Activated naive CD8-positive, alpha-beta T cell treated with anti-CD3 and anti-CD28 coated beads, Interleukin-2, amount 50 U/mL, for 16 hours (primary cell): ENCODE measurements at regions not wholly inside any gene's neighbourhood (a gene's known extent, or its start where the extent isn't known, plus 50 kb on each side); places are given as distances from the start of the nearest gene placed in this dataset.

ENCODE experiments used
- DNase-seq: peaks from one replicate; pipeline ENCODE4 v3.0.0-alpha.2; 2020; ENCODE audit warnings: low read depth, low spot score

DNA sequence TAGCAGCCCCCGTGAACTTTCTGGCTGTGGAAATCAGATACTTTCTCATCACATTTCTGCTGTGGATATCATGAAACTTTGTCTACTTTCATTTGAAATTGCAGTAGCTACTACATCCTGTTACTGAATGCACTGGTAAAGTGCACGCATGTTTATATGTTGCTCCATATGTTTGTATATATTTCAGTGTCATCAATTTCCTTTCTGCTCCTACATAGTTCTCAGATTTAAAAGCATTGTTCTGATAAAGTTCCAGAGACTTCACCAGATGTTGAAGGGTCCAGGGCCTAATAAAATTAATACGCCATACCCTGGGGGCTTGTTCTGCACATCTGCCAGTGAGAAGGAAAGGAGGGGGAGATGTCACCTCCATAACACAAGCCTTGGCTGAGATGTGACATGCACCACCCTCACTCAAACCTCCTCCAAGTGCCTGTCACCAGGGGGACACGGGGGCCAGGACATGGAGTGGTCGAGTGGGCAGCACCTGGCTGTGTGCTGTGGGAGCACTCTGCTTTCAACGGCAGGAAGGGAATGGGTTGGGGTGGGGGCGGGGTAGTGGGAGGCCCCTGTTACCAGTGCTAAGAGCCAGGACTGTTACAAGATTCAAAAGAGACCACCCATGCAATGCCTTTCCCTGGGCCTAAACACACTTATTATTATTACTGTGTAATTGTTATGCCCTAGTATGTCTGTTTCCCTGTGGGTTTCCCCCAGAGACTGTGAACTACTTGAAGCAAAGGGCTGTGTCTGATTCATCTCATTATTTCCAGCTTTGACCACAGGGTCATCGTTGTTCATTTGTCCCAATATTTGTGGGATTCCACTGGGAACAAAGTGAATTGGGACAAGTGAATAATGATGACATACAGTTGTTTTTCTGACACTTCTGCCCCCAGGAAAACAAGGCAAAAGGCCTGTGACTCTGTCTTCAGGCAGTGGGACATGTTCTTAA is 193.4 kb downstream of the FOXL1 start:
- no peak for DNase-seq

DNA sequence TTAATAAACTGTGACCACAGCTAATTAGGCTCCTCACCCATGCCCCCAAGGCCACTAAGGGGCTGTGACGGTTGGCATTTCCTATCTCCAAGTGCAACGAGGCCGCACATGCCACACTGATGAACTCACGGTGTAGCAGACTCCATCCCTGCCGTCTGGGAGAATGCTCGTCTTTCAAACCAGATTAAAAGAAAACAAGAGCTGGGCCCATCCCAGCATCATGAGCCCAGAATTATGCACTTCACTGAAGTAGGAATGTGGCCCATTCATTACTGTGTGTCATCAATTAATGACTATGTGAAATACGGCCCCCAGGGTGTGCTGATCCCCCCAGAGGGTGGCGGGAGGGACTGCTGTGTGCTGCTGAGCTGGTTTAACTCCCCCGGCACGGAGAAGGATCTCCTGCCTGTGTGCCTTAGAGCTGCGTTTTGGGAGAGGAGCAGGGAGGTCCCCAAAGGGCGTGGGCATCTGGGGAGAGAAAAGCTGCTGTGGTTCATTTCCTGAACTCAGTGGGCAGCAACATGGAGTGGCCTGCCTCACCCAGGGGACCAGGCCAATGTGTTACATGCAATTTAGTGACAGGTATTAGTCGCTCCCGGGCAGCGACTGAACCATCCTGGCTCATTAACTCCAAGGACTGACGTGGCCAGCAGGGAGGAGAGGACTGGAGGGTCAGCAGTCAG is 194.5 kb downstream of the FOXL1 start:
- DNase-seq, result no peak

DNA sequence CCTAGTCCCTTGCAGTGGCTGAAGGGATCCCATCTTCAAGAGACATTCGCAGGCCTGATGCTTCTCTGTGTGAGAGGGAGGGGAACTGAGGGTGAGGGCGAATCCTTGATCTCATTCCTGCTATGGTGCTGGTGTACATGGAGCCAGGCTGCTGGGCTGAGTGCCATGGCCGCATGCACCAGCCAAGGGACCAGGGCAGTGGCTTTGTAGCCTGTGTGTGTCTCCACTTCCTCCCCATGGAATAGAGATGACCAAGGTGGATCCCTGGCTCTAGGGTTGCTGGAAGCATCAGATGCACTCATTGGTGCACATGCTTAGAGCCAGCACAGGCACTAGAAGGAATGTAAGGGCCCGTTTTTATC is 195.0 kb downstream of the FOXL1 start:
- no peak for DNase-seq

DNA sequence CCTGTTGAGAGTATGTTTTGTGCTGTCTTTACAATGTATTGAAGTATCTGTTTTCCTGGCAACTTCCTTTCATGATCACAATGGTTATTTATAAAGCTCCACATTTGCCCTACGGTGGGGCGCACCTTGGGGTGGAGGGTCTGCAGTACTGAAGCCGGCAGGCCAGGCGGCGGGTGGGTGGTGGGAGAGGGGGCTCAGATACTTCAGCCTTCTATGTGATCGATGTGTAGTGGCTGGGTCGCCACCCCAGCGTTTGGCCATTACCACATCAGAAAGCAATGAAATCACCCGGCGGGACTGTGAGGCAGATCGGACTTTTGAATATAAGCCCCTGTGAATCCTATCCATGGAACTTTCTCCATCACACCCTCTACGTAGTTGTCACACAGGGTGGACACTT is 196.6 kb downstream of the FOXL1 start:
- DNase-seq, result no peak

DNA sequence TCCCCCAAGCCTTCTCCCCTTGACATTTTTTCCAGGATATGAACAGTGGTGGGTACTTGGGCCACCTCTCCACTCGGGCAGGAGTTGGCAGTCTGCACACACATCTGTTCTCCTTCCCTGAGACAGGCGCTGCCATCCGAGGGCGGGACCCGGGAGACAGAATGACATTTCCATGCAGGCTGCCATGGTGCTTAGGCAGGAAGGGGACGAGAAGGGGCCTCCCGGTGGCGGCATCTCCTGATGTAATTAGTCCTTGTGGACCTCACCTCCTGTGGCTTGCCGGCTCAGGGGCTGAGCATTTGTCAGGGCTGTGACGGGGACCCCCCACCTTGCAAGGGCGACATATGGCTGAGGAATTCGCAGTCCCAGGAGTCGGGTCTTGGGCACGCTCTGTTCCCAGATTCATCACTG is 197.2 kb downstream of the FOXL1 start:
- no peak for DNase-seq

DNA sequence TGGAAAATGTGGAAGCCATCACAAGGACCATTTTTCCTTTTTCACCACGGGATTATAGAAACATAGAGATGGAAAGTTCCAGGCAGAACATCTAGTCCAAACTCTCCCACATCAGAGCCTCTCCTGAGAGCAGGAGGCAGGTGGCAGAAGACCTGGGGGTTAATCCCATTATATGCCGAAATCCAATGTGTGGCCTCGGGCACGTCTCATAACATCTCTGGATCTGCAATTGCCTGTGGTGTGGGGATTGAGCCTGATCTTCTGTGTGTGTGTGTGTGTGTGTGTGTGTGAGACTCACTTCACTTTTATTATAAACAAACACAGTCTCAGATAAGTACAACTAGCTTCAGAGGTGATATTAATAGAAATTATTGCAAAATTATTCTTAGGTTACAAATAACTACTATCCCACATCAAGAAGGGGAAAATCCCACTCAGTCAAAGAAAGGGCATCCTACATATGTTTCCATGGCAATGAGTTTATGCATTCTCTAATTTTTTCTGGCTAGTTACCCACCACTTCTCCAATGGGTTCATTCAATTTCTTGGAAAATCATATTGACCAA is 199.1 kb downstream of the FOXL1 start:
- no peak for DNase-seq

DNA sequence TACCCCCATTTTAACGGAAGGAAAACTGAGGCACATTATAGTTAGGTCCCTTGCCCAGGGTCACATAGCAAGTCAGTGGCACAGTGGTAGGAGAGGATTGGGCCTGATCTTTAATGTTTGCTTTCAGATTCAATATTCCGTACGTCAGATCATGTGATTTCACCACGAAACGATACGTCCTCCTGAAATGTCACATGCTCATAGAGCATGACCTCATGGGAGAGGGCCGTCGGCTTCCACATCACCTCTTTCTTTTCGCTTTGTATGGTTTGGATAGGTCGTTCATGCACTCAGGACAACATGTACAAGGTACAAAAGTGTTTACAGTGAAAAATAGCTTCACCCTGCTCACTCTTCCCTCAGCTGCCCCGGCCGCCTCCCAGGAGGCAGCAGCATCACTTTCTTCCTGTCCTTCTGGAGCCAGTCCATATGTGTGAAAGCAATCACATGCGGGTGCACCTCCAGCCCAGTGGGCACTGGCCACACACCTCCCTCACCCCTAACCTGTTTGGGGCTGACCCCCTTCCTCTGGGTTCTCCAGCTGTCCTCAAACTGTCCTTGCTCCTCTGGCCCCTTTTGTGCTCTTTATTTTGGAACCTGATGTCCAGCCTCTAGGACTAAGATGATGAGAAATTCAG is 199.9 kb downstream of the FOXL1 start:
- DNase-seq, result no peak

DNA sequence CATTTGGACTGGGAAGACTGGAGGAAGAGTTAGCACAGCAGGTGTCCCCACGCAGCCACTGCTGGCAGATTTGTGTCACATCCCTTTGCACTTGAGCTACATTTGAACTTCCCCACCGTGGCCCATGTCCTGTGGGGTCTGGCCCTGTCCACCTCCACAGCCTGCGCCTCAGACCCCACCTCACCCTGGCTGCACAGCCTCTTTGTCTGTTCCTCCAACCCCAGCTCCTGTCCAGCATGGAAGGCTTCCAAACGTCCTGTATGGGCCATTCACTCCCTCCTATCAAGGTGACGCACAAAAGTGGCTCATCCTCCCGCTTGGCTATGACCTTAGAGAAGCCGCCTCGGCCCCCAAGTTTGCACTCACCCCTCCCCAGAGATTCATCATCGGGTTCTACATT is 200.6 kb downstream of the FOXL1 start:
- DNase-seq, result no peak

DNA sequence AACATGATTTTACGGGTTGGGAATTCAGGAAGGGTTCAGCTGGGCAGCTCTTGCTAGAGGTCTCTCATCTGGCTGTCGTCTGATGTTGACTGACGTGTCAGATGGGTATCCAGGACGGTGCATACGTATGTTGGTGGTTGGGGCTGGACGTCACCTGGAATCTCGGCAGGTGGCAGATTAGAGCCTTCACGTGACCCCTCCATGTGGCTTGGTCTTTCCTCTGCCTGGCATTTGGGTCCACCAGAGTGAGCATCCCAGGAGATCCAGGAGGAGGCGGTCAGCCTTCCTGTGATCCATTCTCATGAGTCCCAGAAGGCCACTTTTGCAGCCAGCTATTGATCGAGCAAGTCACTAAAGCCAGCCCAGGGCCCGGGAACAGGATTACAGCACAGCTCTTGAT is 202.7 kb downstream of the FOXL1 start:
- DNase-seq, result no peak

DNA sequence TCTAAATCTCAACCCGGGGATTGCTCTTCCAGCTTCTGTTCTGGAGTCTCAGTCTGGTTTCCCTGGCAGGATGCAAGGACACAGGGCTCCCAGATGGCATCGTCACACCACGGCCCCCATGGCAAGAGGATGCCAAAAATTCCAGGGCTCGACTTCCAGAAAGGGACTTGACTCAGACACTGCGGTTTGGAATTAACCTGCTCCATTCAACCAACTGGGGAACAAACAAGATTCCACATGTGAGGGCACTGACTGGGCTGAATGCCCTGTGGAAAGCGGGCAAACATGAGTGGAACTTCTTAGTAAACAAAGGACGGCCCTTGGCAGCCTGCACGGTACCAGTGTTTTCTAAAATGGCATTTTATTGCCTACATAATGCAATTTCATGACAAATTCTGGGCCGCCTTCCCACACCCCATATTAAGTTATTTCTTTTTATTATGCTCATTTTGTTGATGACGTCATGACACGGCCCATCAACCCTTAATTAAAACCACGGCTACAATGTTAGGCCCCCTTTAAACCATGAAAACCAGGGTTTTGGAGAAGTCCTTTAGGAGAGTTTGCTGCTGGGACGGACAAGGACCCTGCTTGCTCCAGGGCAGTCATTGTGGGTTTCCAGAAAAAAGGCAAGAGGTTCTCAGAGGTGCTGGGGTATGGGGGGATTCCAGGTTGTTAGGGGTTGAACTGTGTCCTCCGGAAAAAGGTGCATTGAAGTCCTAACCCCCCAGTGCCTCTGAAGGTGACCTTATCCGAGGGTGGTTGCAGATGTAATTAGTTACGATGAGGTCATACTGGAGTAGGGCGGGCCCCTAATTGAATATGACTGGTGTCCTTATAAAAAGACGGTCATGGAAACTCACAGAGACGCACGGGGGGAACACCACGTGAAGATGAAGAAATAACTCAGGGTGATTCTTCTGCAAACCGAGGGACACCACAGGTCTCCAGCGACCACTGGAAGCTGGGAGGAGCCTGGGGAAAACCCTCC is 205.6 kb downstream of the FOXL1 start:
- DNase-seq, result no peak

DNA sequence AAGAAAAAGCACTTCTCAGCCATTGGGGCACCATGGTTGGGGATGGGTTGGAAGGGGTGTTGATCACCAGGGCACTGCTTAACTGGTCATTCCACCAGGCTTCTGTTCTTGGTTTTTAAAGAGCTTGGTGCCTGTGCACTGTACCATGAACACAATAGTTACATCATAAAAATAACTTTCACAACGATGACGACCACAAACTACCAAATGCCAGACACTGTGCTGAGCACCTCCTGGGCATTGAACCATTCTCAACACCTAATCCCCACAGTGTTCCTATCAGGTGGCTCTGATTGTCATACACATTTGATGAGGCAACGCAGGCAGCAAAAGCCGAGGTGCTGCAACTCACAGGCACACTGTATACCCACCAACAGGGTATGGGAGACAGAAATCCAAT is 208.0 kb downstream of the FOXL1 start:
- no peak for DNase-seq

DNA sequence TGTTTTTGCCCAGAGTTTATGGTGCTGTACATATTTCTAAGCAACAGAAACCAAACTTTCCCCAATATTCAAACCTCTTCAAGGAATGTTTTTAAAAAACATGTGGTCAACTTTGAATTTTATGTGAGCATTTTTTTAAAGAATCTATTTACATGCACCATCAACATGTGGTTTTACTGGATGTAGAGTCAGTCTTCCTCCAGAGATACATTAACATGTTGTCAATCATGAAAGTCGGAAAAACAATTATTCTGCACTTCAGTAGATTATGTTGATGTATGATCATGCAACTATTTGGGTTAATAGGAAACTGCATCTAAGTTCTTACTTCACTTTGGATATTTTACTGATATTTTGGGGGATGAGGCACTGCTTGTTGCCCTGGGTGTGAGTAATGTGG is 208.6 kb downstream of the FOXL1 start:
- DNase-seq, result no peak

DNA sequence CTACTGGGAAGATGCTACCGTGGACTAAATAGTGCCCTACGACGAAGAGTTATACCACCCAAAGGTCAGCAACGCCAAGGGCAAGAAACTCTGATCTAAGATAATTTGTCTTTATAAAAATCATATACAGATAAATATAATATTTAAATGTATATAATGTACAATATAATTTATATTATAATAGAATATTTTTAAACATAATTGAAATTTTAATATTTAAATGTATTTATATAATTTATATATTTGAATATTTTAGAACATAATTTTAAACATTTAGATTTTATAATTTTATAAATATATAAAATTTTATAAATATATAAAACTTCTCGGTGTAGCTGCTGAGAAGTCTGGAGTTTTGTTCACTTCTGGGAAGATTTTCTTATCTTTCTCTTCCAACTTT is 209.2 kb downstream of the FOXL1 start:
- DNase-seq, result no peak

DNA sequence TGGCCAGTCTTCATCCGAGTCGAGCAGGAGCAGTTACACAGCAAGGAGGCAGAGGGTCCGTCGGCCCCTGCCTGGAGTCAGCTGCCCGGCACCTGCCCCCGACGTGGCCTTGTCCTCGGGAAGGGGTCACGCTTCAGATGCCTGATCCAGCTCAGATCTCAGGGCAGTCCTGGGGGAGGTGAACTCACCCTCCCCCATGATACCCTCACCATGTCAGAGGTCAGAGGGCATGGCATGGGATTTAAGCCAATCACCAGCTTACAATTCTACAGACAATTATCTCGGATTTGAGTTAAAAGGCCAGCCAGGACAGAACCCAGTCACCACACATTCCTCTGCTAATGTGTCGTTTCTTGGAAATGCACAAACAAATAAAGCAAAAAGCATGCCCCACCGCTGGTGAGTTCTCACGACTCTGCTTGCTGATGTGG is 211.3 kb downstream of the FOXL1 start:
- no peak for DNase-seq

DNA sequence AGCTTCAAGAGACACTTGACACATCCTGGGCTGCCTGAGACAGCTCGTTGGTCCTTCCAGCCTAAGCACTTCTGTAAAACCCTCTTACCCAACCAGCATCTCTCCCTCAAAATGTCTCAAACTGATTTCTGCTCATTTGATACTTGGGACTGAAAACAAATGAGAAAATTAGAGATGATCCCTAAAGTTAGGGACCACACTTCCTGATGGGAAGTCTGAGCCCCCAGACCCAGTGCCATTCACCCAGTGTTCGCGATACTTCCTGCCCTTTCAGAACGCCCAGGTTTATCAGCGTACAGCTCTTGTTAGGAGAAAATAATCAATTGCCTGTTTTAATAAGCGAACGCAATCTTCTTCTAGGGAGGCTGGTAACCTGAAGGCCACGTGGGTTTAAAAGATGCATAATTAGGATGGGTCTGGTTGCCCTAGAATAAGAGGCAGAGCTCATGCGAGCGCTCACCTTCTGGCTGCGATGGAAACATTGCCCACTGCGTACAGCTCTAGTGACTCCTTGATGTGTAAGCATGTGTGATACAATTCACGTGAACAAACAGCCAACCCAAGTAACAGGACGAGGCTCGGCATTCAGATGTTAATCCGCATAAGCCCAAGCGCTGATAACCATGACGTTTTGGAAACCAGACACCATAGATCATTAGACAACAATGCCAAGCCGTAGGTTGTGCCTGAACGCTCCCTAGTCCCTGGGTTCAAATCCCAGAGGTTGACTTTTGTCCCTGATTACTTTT is 213.1 kb downstream of the FOXL1 start:
- no peak for DNase-seq

DNA sequence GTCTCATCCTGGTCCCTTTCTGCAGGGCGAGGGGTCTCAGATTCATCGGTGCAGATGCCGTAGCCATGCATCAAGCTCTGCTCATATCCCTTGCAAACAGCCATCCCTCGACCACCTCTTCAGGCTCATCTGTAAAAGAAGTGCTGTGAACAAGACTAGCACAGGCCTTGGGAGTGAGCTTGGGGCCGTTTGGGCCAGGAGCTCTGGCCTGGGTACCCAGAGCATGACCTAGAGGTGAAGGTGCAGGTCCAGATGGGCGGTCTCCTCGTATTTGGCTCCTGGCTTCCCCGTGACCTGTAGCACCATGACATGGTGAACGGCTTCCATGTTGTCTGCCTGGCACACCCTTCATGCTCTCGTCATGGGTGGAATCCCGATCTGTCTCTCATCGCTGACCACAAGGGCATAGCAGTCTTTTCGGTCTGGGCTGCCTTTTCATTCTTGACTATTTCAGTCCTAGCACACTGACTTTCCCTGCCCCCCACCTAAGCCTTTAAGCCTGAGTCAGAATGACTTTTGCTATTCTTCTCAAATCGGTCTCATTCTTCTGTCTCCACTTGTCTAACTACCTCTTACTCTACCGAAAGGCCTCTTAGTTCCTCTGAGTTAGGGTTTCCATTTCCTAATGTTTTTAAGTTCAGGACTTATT is 216.0 kb downstream of the FOXL1 start:
- no peak for DNase-seq

DNA sequence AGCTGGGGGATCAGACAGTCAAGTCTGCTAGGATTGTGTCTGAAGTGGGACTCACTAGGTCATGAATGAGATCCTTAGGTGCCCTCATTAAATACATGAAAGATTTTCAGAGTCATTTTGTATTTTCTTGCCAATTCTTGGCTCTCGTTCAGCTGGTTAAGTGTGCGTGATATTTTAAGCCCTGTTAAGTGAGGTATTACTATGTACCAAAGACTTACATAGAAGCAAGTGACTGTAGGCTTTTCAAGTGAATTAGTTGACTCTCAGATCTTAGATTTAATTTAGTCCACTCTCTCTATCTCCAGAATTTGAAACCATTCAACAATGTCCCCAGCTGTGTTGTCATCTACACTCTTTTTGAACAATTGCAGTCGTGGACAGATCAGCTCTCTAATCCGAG is 219.4 kb downstream of the FOXL1 start:
- DNase-seq, result no peak

DNA sequence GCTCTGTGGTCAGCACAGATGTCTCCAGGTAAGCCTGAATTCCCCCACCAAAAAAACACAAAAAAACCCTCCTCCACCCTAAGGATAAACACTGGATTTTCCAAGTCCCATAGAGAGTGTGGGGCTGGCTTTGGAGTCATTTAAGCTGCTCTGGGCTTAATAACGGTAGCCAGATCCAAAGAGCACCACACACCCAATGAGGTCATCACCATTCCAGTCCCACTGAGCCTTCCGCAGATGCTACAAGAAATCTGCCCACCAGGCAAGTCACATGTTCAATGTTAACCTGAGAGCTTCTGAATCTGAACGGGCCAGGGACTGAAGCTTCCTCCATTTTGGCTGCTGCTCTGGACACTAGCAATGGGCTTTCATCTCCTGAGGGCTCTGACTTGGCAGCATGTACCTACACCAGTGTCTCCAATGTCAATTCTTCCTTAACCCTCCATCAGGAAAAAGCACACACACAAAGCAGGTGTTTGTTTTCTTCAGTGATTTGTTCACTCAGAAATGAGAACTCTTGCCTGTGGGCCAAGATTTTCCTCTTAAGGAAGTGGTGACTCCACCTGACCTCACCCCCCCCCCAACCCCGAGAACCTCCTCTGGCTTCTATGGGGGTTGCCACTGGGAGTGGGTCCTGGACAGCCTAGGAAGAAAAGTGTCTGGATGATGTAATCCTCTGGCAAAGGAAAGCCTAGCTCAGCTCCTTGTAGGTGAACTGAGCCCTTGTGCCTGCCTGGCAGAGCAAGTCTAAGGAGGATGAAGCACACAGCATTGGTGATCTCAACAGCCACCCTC is 220.1 kb downstream of the FOXL1 start:
- DNase-seq, result no peak

DNA sequence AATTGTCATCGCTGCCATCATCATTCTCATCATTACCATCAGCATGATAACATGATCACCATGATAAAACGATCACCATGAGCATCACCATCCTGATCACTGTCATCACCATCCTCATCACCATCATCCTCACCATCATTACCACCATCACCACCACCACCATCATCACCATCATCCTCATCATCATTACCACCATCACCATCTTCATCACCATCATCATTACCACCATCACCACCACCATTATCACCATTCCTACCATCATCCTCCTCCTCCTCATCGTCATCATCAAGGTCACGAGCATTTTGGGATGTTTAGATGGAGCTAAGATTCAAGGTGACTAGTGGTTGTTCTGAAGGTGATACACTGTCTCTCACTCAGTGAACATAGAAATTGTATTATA is 221.0 kb downstream of the FOXL1 start:
- DNase-seq, result no peak
